Skin epidermis (tissue), 12 donors: ENCODE measurements at regions not wholly inside any gene's neighbourhood (a gene's known extent, or its start where the extent isn't known, plus 50 kb on each side); places are given as distances from the start of the nearest gene placed in this dataset.
"Not testable (repeated sequence)": the region's sequence is repeated elsewhere in the genome, so short reads cannot be mapped to it uniquely, and the experiment has no call there.

Experiments used
- H3K27ac ChIP-seq, 21 experiments: fragments of 200-600 bp; sonication (generic) in 11 of 21; one replicate each; pipeline ENCODE4 v1.5.0; 2020; ENCODE audit warnings: mild to moderate bottlenecking in 3 of 21, inconsistent platforms in 2 of 21, moderate library complexity in 2 of 21
- H3K4me3 ChIP-seq, 7 experiments: fragments of 200-600 bp; sonication (generic) in 2 of 7; one replicate each; pipeline ENCODE4 v1.5.0; 2020; ENCODE audit warnings: inconsistent platforms in 2 of 7, mild to moderate bottlenecking in 2 of 7, moderate library complexity in 1 of 7

GRCh38 chr19:28457620-28458019 lies 755.3 kb downstream of the UQCRFS1 start:
- Histone ChIP-seq H3K4me3 (no peak overlapping the region), H3K27ac (no peak overlapping the region)

DNA sequence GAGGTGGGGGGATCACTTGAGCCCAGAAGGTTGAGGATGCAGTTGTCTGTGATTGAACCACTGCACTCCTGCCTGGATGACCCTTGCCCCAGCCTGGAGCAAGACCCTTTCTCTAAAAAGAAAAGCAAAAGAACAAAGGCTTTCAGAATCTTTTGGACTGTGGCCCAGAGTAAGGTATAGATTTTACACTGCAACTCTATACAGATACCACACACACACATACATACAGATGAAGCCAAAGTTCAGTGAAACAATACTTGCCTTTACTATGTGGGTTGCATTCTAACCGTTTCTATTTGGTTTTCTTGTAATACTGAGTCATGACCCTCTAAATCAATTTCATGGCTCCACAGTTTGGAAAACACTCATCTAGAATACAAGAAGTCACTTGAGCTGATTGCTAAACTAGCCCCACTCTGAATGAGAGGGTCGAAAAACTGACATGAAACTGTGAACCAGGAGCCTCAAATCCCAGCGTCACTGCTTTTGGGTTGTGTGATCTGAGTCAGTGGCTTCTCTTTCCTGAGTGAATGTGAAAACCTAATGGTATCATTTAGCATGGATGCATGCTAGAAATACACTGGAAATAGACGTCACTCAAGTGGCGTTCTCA lies 756.1 kb downstream of the UQCRFS1 start:
- Histone ChIP-seq H3K4me3 (no peak overlapping the region), H3K27ac (no peak overlapping the region)

- Histone ChIP-seq H3K4me3 (no peak overlapping the region), H3K27ac (no peak overlapping the region)
Observed at GRCh38 chr19:28456252-28456651, 756.7 kb downstream of the UQCRFS1 start.

DNA sequence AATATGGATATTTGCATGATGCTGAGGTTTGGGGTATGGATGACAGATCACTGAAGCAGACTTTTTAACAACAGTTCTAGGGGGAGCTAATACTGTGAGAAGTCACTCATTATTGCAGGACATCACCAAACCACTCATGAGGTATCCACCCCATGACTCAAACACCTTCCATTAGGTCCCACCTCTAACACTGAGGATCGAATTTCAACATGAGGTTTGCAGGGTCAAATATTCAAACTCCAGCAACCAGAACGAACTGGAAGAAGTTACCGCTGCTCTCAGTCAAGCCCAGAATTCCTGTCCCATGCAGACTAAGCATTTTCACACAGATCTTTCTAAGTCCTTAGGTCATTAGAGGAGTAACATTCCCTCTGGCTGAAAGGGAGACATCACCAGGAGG lies 758.9 kb downstream of the UQCRFS1 start:
- no peak overlapping the region for H3K27ac ChIP-seq
- H3K4me3 ChIP-seq, result no peak overlapping the region

DNA sequence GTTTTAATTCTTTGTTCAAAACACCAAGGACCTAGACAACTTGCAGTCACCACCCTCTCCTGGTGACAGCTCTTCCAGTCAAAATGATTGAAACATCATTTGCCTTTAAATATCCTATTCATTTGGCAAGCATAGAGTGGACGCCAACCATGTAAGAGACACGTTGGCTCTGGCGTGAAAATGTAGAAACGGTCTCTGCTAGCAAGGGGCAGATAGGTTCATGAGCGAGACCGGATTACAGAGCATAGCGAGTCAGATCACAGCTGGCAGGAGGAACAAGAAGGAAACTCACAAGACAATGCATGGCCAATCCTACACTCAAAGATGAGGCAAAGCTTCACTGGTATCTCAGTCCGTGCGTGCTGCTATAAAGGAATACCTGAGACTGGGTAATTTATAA lies 759.5 kb downstream of the UQCRFS1 start:
- Histone ChIP-seq H3K27ac (no peak overlapping the region), H3K4me3 (no peak overlapping the region)

DNA sequence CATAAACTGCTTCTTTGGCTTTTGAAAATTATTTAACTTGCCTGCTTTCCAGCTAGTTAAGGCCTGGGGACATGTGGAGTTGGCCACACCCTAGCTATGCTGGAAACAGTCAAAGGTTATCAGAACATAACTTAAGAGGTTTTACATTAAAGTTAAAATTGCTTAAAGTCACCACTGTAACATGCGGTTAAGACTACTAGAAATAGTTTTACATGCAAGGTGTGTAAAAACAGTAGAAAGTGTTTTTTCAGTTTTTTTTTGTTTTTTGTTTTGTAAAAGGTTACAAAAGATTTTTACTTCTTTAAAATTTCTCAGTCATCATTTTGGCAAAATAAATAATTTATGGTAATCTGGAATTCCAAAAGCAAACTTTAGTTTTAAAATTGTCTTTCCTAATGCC lies 763.1 kb downstream of the UQCRFS1 start:
- H3K4me3 ChIP-seq, result no peak overlapping the region
- H3K27ac ChIP-seq, result no peak overlapping the region

GRCh38 chr19:28446511-28446910 lies 766.4 kb downstream of the UQCRFS1 start:
- H3K27ac ChIP-seq, result no peak overlapping the region
- H3K4me3 ChIP-seq, result no peak overlapping the region

GRCh38 chr19:28445826-28446225 lies 767.1 kb downstream of the UQCRFS1 start:
- no peak overlapping the region for H3K4me3 ChIP-seq
- H3K27ac ChIP-seq, result no peak overlapping the region

- no peak overlapping the region for H3K4me3 ChIP-seq
- no peak overlapping the region for H3K27ac ChIP-seq
Observed at GRCh38 chr19:28444362-28444761, 768.6 kb downstream of the UQCRFS1 start.

DNA sequence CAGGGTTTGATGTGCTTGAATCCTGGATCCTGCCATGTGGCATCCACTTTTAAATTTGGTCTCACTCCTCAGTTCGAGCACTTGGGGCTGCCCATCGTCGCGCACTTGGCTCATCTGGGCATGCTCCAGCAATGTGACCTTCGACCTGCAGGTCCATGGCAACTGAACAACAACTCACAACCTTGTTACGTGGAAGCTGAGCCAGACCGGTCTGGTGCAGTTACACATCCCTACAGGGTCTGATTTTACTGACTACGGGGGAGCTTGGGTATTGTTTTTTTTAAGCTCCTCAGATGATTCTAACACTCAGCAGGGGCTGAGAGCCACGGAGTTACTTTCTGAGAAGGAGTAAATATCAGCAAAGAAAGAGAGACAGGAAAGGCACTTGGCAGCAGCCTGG lies 769.6 kb downstream of the UQCRFS1 start:
- Histone ChIP-seq H3K27ac (no peak overlapping the region), H3K4me3 (no peak overlapping the region)

DNA sequence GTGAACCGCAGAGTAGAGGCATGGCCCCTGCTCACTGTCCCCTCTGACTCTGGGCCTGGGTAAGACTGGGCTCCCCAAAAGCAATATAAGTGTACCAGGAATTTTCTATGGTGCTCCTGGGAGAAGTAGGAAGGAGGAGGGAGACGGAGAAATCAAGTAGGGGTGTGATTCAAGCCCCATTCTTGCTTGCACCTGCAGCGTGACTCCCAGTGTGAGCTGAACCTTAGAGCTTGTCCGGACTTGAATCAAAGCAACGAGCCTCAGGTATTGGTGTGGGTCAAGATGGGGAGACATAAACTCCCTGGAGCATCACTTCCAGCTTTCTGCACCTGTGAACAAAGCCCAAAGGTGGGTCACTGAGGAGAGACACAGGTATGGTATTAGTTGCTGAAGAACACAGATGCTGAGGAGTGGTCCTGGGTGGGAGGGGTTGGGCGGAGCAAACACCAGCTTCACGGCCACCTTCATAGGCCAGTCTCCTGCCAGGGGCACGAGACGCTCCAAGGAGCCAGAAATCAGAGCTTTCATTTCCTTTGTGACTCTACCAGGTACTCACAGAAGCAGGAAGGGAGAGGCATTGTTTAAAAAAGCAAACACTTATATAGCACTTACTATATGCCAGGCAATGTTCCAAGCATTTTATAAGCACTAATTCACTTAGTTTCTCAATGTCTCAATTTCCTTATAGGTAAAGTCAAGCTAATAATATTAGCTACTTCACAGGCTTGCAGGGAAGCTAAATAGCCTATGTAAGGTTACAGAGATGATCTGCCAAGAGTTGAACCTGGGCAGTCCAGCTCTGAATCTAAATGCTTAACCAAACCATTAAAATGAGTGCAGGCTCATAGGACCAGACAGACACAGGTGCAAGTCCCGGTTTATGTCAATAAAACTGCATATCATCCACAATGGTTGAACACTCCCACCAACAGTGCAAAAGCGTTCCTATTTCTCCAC lies 775.3 kb downstream of the UQCRFS1 start:
- H3K27ac ChIP-seq, result no peak overlapping the region

DNA sequence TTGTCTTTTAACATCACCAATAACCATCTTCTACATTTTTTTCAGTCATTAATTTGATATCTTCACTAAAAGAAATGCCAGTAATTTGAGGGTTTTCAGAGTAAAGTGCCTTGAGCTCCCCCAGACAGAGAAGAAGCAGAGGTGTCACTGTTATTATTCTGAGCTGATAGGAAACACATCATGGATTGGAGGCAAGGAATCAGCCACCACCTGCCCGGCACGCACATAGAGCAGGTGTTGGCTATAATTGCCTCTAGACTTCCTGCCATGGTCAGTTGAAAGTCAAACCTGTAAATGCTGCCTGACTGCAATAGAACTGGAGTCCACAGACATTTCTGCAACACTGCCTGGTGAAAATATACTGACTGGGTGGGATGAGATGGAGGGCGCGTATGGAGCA lies 776.6 kb downstream of the UQCRFS1 start:
- H3K27ac ChIP-seq, result peak overlapping the region in 1 of 21 experiments; percentile 44
- H3K4me3 ChIP-seq, result no peak overlapping the region

More for the DNA sequence above, 775.3 kb downstream of the UQCRFS1 start:
- H3K4me3 ChIP-seq, result no peak overlapping the region

GRCh38 chr19:28435551-28436271 lies 777.2 kb downstream of the UQCRFS1 start:
- Histone ChIP-seq H3K4me3 (no peak overlapping the region), H3K27ac (peak overlapping the region in 2 of 21 experiments; percentile 23 to 44)

DNA sequence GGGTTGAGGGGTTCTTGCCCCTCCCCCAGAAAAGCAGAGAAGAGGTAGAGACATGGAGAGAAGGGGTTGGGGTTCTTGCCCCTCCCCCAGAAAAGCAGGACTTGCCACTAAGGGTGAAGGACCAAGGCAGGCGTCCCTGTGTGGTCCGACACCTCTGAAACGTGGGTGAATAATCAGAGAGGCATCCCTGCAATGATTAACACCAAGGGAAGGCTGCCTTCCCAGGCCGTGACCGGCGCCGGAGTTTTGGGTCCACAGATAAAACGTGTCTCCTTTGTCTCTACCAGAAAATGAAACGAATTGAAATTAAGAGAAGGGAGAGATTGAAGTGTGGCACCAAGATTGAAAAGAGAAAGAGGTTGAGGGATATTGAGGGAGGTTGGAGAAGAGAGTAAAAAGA lies 778.2 kb downstream of the UQCRFS1 start:
- H3K27ac ChIP-seq, H3K4me3 ChIP-seq: not testable (repeated sequence)

GRCh38 chr19:28434365-28434764 lies 778.6 kb downstream of the UQCRFS1 start:
- not testable (repeated sequence) for H3K27ac ChIP-seq, H3K4me3 ChIP-seq

DNA sequence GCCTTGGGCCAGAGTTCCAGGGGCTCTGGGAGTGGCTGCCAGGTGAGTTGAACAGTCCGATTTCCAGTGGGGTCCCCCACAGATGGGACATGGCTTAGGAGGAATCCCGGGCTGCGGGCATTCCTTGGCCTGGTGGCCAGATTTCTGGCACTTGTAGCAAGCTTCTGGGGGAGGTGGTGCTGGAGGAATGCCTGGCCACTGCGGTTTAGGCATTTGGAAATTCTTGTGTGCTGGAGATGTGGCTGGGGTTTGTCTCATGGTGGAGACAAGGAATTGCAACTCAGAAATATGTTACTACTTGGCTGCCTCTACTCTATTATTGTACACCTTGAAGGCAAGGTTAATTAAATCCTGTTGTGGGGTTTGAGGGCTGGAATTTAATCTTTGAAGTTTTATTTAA lies 779.8 kb downstream of the UQCRFS1 start:
- H3K4me3 ChIP-seq, result not testable (repeated sequence)

GRCh38 chr19:28430214-28430613 lies 782.7 kb downstream of the UQCRFS1 start:
- Histone ChIP-seq H3K4me3 (no peak overlapping the region), H3K27ac (no peak overlapping the region)

More for the DNA sequence above, 779.8 kb downstream of the UQCRFS1 start:
- peak overlapping the region in 1 of 21 experiments; percentile 37 for H3K27ac ChIP-seq

- H3K27ac ChIP-seq, result no peak overlapping the region
- no peak overlapping the region for H3K4me3 ChIP-seq
Observed at GRCh38 chr19:28429356-28429755, 783.6 kb downstream of the UQCRFS1 start.

- Histone ChIP-seq H3K4me3 (no peak overlapping the region), H3K27ac (no peak overlapping the region)
Observed at GRCh38 chr19:28428663-28429348, 784.1 kb downstream of the UQCRFS1 start.
